HT1080 (cell line): ENCODE measurements at regions not wholly inside any gene's neighbourhood (a gene's known extent, or its start where the extent isn't known, plus 50 kb on each side); places are given as distances from the start of the nearest gene placed in this dataset.
A peak's percentile ranks its signal among the peaks of the same experiment; 100 is the strongest.

Experiments
- DNase-seq: peaks from one replicate; pipeline ENCODE4 v3.0.0-alpha.2; 2015; ENCODE audit warnings: low read depth

DNA sequence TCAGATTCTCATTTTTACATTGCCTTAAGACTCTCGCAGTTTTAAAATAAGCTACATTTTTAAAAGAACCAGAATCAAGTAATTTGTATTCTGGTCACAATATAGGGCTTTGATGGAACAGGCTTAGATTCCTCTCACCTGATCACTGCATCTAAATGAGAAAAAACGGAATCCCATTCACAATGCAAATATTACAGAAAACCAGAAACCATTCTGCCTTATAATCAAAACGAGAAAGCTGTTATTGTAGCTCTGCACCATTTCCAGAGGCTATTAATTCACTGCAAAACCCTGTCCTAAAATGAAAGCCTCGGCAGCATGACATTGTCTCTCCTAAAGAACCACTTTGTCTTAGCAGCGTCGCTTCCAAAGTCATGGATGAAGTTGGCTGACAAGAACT, 116.1 kb upstream of the ZNF366 start:
- DNase-seq, result no peak

DNA sequence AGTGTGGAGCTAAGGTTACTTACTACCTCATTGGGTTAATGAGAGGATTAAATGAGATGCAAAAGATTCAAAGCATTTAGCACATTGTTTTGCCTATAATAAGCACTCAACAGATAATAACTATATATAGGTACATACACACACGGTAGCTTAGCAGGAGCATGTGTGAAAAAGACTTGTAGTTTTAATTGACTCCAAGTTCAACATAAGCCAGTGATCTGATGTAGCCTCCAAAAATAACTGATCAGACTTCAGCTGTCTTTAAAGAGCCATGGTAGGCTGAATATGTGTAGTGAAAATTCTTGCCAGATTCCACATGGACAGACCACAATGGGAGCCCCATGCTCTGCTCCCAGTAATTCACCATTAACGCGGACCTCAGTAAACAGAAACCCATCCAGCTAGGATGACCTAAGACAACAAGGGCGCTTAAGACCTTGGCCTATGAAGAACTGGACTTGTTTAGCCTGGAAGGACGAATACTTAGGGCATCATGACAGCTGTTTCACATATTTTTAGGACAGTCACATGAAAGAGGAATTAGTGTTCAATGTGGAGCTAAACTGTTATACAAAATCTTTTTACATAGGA, 115.1 kb upstream of the ZNF366 start:
- DNase-seq, result no peak

DNA sequence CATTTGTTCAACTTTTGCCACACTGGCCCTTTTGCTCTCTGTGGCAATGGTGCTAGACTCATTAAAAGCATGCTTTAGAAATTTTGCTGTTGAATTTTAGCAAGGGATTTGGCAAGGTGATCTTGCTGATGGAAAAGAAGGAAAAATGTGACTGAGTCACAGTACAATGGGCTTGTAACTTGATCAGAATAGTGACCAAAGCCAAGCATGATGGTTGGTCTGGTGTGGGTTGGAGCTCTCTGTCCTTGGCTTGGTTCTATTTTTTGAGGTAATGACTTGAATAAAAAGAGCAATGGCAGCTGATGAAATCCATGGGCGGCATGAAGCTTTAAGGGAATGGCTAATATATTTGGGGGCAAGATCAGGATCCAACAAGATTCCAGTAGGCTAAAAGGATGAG, 114.4 kb upstream of the ZNF366 start:
- DNase-seq, result no peak

DNA sequence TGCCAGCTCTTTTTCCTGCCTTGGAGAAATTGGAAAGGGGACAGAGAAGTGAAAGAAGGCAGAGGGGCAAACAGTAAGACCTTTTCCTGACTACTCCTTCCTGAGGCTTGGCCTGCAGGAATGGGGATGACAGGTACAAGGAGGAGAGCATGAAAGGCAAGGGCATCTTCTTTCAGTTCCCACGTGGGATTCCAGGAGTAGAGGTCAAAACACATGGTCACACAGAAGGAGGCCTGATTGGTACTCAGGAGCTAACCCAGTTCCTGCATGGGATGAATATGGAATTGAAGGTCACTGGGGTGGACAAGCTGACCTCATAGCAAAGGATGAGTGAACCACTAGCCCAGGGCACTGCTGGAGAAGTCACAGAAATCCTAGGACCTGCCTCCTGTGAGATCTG, 112.5 kb upstream of the ZNF366 start:
- DNase-seq, result no peak

DNA sequence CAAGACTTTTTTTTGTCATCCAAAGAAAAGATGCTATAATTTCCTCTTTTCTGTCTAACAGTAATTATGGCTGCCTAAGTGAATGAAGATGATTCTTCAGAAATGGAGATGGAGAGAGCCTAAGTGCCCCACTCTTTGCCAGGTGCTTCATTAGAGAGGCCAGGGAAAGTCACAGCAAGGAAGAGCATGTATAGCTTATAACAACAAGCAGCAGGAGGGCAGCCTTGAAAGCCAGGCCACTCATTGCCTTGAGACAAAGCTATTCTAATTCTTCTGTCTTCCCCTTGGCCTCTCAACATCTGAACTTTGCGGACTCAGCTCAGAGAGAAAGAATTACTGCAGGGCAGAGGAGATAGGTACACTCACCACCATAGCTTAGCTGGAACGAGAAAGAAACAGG, 112.0 kb upstream of the ZNF366 start:
- no peak for DNase-seq

DNA sequence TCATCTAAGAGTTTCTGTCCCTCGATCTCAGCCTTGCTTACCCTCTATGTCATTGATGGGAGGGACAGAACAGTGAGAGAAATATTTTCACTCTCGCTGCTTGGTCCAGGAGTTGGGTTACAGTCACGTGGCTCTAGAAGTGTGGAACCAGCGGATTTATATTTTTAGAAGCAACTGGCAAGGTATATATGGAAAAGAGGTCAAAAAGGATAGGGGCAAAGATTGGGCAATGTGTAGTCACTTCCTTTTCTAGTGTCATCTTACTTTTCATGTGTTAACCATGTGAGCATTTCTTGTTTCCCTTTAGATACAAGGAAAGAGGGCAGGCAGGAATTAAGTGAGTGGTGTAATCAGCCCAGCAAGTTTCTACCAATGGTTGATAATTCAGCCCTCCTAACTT, 111.5 kb upstream of the ZNF366 start:
- DNase-seq, result peak; percentile 82

DNA sequence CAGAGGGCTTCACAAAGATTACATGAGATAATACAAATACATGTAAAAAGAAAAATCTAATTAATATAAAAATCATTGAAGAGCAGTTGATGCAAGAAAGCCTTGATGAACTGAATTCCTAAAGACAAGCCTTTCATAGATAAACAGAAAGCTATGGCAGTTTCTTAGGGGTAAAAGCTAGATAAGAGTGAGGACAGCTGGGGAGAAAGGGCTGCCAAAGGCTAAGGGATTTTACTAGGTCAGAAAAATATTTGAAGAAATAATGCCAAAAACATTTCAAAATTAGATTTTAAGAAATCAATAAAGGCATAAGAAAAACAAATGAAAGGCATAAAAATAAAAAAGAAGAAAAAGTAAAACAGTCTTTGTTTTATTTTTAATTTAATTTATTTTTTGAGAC, 107.9 kb upstream of the ZNF366 start:
- no peak for DNase-seq

DNA sequence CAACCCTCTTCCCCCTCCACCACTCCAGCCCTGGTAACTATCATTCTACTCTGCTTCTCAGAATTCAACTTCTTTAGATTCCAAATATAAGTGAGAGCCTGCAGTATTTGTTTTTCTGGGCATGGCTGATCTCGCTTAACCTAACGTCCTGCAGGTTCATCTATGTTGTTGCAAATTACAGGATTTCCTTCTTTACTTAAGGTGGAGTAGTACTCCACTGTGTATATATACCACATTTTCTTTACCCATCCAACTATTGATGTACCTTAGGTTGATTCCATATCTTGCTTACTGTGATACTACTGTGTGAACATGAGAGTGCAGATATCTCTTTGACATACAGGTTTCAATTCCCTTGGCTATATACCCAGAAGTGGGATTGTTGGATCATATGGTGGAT, 106.3 kb upstream of the ZNF366 start:
- DNase-seq, result no peak

DNA sequence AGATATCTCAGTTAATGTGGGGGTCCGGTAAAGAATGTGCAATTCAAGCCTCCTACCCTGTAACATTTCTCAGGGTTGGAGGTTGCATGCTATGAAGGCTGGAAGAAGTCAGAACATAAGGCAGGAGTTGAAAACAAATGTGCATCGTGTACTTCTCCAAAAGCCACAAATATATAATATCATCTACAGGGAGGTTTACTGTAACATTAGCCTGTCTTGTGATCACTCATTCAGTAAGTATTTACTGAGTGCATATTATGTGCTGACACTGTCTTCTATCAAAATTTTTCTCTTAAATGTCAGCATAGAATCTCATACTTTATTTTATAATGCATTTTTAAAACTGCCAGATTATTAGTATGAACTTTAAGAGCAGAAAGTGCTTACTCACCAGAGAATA, 105.6 kb upstream of the ZNF366 start:
- no peak for DNase-seq

DNA sequence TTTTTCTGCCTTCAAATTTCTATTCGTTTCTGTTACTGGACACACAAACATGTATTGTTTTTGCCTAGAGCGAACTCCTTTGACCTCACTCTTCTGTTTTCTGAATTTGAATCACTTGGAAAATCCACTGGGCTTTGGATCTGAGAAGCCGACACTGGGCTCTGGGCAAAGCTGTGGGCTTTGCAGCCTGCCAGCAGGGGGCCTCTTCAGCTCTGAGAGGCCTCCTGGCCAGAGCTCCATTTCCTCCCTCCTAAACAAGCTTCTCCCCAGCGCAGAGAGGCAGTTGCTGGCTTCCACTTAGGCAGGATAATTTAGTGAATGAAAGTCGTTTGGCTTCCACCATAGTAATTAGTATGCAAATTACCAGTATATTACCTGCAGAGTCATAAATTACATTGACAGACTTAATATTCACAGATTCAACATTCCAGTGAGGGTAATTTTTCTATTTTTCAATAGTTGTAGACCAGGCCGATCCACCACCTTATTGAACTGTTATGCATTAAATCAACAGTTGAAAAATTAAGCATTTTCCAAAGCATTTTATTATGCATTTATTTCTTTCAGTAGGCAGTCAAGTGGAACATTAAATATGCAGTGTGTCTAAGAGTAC, 104.0 kb upstream of the ZNF366 start:
- DNase-seq, result peak; percentile 66

DNA sequence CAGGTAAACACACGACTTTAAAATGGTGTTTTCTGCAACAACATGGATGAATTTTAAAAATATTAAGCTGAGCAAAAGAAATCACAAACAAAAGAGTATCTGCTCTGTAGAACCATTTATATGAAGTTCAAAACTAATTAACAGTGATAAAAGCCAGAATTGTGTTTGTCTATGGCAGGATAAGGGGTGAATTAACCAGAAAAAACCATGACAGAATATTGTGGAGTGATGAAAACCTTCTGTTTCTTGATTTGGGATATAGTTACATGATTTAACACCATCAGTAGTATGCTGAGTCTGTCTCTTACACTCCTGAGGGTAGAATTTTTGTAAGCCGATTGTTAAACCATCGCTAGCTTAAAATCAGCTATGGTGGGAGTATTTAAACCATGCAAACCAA, 101.7 kb upstream of the ZNF366 start:
- DNase-seq, result no peak

DNA sequence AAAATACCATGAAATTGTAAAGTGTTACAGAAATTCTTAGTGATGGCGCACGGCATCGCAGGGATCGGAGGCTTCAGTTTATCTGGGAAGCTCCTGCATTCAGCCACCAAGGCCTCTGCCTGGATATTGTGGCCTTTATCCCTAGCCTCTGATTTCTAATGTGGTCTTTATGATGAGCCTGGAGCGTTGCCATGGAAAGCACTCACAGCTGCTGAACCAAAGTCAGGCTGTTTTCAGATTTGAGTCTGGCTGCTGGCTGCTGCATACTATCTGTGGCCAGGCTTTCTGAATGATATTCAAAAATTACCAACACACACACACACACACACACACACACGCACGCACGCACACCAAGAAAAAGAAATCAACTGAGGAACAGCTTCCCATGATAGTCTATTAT, 101.1 kb upstream of the ZNF366 start:
- DNase-seq, result no peak

DNA sequence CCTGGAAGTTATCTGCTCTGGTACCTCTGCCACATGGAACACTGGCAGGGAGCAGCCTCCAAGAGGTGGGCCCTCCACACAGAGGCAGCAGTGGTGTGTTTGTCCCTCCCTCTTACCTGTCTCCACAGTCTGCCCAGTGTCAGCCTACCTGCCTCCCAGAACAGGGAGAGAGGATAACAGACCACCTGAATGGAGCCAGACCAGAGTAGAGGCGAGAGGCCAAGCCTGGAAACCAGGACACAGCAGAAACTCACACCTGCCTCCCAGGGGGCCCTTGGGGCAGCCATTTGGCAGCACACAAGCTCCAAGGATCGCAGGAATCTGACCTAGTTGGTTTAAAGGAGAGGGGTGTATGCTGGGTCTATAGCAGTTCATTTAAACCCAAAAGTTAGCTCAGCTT, 100.2 kb upstream of the ZNF366 start:
- DNase-seq, result no peak

DNA sequence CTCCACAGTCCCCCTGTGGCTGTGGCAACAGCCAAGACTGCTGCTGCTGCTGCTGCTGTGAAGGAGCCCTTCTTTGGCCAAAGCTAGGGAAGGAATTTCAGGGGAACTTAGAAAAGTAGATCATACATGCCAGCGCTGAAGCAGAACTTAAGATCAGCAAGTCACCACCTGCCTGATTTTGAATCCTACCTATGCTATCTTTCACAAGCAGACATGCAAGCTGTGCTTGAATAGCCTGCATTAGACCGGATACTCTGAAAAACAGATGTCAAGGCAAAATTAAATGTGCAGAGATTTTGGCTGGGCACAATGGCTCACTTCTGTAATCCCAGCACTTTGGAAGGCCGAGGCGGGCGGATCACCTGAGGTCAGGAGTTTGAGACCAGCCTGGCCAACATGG, 99.3 kb upstream of the ZNF366 start:
- DNase-seq, result no peak

DNA sequence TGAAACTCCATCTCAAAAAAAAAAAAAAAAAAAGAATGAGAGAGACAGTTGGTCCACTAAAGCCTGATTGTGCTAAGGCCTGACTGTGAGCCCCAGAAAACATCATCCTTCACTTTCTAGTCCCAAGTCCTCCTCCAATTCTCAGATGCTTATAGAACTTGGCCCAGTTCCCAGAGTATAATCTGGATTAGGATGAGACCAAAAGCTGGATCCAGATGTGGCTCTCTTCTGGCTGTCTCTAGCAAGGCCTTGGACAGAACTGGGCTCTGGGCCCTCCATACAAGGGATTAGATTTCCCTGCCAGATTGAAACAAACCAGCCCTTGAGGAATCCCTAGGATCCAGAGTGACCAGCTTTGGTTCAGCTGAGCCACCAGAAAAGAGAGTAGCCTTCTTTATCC, 98.4 kb upstream of the ZNF366 start:
- no peak for DNase-seq

DNA sequence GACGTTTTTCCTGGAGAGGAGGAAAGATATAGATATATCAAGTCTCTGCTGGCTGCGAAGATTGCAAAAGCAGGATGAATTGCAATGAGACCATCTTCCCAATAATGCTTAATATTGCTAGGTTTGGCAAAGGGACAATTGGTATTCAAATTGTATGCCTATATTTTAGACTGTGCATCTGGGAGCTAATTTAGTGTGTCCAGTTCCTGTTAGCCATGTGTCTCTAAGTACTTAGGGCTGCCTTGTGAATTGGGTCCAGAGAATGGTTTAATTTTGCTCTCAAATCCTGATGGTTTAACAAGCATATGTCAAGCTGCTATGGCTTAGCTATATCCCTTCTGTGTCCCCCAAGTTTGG, 97.6 kb upstream of the ZNF366 start:
- no peak for DNase-seq

DNA sequence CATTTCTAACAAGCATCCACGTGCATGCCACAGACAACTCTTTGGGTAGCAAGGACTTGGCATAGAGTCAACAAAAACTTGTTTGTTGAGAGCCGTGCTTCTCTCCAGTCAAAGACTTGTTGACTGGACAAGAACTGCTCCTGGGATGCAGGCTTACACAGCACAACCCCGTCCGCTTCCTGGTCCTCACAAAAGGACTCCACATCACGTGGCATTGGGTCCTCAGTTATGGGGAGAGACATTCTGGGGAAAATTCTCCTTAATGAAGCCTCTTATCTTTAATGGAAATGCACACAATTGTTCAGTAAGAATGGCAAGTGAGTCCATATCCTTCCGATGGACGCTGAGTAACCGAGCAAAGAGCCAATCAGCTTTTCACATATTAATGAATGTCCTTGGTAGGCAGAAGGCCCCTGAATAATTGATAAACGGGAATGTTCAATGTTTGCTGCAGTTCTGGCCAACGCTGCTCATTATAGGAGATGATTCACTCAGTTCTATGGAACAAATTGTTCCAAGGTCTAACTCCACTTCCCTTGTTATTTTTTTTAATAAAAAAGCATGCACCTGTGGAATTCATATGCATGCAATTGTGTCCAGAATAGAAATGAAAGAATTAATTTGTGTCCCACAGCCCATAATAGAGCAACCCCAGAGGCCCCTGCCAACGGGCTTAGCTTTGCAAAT, 97.0 kb upstream of the ZNF366 start:
- DNase-seq, result no peak

DNA sequence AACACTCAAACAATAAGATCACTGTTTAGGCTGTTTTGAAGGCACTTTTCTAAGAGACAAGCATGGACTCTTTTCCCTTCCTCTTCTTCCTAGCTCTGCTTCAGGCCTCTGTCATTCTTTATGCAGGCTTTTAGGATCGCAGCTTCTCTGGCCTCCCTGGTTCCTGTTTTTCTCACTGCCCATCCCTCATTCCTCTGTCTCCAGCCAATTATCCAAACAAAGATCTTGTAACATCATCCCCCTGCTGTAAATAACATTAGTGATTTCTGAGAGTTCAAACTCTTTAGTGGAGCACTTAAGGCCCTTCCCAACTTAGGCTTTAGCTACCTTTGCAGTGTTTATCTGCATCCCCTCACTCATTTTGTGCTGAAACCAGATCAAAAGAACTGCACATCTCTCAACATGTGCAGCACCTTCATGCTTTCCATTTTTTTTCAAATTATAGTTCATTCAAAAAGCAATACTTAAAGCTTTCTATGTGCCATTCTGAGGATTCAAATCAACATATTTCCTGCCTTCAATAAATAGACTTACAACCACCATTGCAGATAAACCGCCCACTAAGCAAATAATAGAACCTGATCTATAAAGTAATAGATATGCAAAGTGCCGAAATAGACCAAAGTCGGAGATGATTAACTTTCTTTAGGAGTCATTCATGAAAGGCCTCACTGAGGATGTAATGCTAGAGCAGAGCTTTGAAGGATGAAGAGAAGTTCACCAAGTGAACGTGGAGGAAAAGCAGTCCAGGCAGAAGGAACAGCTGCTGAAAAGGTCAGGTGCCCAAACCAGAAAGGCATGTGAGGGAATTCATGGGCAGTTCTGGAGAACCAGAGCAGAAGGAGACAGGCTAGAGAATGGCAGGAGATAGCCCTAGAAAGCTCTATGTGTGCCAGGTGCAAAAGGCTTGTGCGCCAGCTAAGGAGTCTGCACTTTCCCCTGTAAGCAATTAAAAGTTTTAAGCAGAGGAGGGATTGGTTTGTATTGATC, 95.8 kb upstream of the ZNF366 start:
- no peak for DNase-seq

DNA sequence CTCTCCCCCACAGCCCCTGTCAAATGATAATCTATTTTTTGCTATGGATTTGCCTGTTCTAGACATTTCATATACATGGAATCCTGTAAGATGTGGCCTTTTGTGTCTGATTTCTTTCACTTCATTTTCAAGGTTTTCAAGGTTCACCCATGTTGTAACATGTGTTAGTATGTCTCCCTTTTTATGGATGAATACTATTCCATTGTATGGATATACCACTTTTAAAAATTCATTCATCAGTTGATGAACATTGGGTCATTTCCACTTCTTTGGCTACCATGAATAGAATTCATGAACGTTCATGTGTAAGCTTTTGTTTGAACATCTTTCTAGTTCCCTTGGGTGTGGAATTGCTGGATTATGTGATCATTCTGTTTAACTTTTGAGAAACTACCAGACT, 94.7 kb upstream of the ZNF366 start:
- DNase-seq, result no peak

DNA sequence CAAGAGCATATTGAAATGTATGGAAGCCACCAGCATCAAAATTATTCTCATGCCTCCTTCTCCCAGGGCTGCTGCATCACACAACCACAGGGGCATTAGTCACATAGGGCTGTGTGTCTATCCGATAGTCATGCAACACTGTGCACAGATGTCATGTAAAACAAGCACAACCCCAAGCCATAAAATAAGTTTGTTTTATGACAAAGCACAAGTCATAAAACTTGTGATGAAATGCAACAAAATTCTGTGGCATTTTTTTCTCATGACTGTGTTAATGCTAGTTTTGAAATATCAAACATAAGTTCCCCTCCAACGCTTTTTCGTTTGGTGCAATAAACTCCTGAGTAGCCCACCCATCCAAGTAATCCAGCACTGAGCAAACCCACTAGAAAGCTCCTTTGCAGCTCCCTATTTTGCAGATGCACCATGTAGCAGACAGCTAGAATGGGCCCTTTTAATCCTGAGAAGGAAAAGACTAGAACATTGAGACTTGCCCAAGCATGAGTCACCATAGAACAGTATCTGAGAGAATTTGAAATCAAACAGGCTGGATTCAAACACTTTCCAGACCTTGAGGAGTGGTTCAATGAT, 93.3 kb upstream of the ZNF366 start:
- peak; percentile 94 for DNase-seq

DNA sequence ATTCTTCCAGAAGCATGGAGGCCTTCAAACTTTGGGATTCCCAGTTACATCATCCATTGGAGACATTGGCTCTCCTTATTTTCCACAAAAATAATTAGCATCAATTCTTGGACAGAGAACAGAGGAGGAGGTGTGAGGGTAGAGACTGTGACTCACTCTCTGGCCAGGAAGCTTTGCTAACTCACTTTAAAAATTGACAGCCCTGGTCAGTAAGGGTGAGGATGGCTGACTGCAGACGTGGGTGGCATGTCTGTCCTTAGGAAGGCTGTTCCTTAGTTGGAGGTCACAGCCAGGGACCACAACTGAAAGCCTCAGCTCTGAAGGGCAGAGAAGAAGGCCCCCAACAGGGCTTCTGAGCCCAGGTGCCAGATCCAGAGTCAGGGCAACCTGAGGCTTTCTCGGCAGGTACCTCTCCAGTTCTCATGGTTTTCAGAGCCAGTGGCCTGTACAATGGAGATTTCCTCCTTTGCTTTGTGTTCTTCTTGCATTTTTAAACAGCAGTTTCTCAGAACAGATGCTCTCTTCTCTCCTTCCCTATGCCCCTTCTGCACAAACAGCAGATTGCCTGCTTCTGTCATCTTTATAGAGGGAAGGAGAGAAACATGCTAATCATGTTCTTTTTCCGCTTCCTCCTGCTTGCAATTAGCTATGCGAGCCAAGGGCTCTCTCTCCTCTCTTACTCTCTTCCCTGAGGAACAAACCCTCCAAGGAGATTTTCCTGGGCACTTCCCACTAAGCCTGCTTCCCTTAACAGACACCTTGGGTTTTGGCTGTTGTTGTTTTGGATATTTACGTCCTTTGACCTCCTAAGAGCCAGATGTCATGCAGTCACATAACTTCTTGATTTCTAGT, 92.5 kb upstream of the ZNF366 start:
- peak; percentile 73 for DNase-seq
